ENCODE measurements at regions not wholly inside any gene's neighbourhood (a gene's known extent, or its start where the extent isn't known, plus 50 kb on each side); places are given as distances from the start of the nearest gene placed in this dataset.

GRCh38 chr5:158119961-158120723 is 261.2 kb upstream of the CLINT1 start:
- TF ChIP-seq CTCF (IDR thresholded peaks at IDR 0.05; ENCODE audit: insufficient read depth, low read length) (no peak), REST (IDR thresholded peaks at IDR 0.05; ENCODE audit: insufficient replicate concordance, low read depth) (no peak), GABPA (IDR thresholded peaks at IDR 0.05; ENCODE audit: low read depth) (no peak), POLR2AphosphoS5 (IDR thresholded peaks at IDR 0.05; ENCODE audit: low read depth) (no peak), SPI1 (IDR thresholded peaks at IDR 0.05; ENCODE audit: borderline replicate concordance, low read depth) (no peak)
- Histone ChIP-seq H3K27ac (replicated peaks) (no peak overlapping the region), H3K4me3 (replicated peaks; ENCODE audit: insufficient read depth, low read length) (no peak overlapping the region), H3K27me3 (ENCODE audit: insufficient read depth, poor library complexity, severe bottlenecking) (peaks cover 2% of the 10 kb centered on the region)
- DNase-seq (ENCODE audit: low read depth in 1 of 2, low spot score in 1 of 2), result no peak

- Histone ChIP-seq H3K27me3 (ENCODE audit: insufficient read depth, poor library complexity, severe bottlenecking) (no peaks in the 10 kb centered on the region), H3K4me3 (replicated peaks; ENCODE audit: insufficient read depth, low read length) (no peak overlapping the region), H3K27ac (replicated peaks) (no peak overlapping the region)
- DNase-seq (ENCODE audit: low read depth in 1 of 2, low spot score in 1 of 2), result no peak
- TF ChIP-seq POLR2AphosphoS5 (IDR thresholded peaks at IDR 0.05; ENCODE audit: low read depth), result no peak
- no peak for TF ChIP-seq REST (IDR thresholded peaks at IDR 0.05; ENCODE audit: insufficient replicate concordance, low read depth)
- TF ChIP-seq CTCF (IDR thresholded peaks at IDR 0.05; ENCODE audit: insufficient read depth, low read length), result no peak
- no peak for TF ChIP-seq SPI1 (IDR thresholded peaks at IDR 0.05; ENCODE audit: borderline replicate concordance, low read depth)
- no peak for TF ChIP-seq GABPA (IDR thresholded peaks at IDR 0.05; ENCODE audit: low read depth)
These were observed 258.7 kb upstream of the CLINT1 start for GRCh38 chr5:158117467-158118160.

GRCh38 chr5:158116965-158117364 is 258.0 kb upstream of the CLINT1 start:
- TF ChIP-seq REST (IDR thresholded peaks at IDR 0.05; ENCODE audit: insufficient replicate concordance, low read depth), result no peak
- TF ChIP-seq SPI1 (IDR thresholded peaks at IDR 0.05; ENCODE audit: borderline replicate concordance, low read depth), result no peak
- TF ChIP-seq CTCF (IDR thresholded peaks at IDR 0.05; ENCODE audit: insufficient read depth, low read length), result no peak
- no peak for TF ChIP-seq POLR2AphosphoS5 (IDR thresholded peaks at IDR 0.05; ENCODE audit: low read depth)
- TF ChIP-seq GABPA (IDR thresholded peaks at IDR 0.05; ENCODE audit: low read depth), result no peak
- DNase-seq (ENCODE audit: low read depth in 1 of 2, low spot score in 1 of 2), result no peak
- Histone ChIP-seq H3K4me3 (replicated peaks; ENCODE audit: insufficient read depth, low read length) (no peak overlapping the region), H3K27ac (replicated peaks) (no peak overlapping the region), H3K27me3 (ENCODE audit: insufficient read depth, poor library complexity, severe bottlenecking) (no peaks in the 10 kb centered on the region)

Data from HL-60 (cell line).